Left kidney (tissue), 1 donor: ENCODE measurements at regions not wholly inside any gene's neighbourhood (a gene's known extent, or its start where the extent isn't known, plus 50 kb on each side); places are given as distances from the start of the nearest gene placed in this dataset.
"Not testable (repeated sequence)": the region's sequence is repeated elsewhere in the genome, so short reads cannot be mapped to it uniquely, and the experiment has no call there.

Experiments used
- DNase-seq: peaks from one replicate; pipeline ENCODE4 v3.0.0-alpha.2; 2013

GRCh38 chr5:159595561-159595960 is 265.3 kb upstream of the IL12B start:
- not testable (repeated sequence) for DNase-seq

- DNase-seq = no peak
Measured at GRCh38 chr5:159601216-159601615, 270.9 kb upstream of the IL12B start.

- DNase-seq = no peak
Measured at GRCh38 chr5:159602434-159602833, 272.1 kb upstream of the IL12B start.

- DNase-seq = no peak
Measured at GRCh38 chr5:159605585-159605984, 275.3 kb upstream of the IL12B start.

GRCh38 chr5:159609359-159609758 is 279.1 kb upstream of the IL12B start:
- no peak for DNase-seq

GRCh38 chr5:159610966-159611579 is 280.8 kb upstream of the IL12B start:
- no peak for DNase-seq

- DNase-seq = no peak
Measured at GRCh38 chr5:159616952-159617351, 286.7 kb upstream of the IL12B start.

GRCh38 chr5:159619826-159620225 is 289.5 kb upstream of the IL12B start:
- DNase-seq = no peak

GRCh38 chr5:159620853-159621540 is 290.7 kb upstream of the IL12B start:
- no peak for DNase-seq

- DNase-seq = no peak
Measured at GRCh38 chr5:159628703-159629102, 287.6 kb upstream of the ADRA1B start.

- DNase-seq = no peak
Measured at GRCh38 chr5:159629158-159629557, 287.1 kb upstream of the ADRA1B start.

- DNase-seq = no peak
Measured at GRCh38 chr5:159630545-159630944, 285.7 kb upstream of the ADRA1B start.

GRCh38 chr5:159631001-159631400 is 285.3 kb upstream of the ADRA1B start:
- DNase-seq = no peak

GRCh38 chr5:159632866-159633265 is 283.4 kb upstream of the ADRA1B start:
- peak; percentile 14 for DNase-seq

- no peak for DNase-seq
Measured at GRCh38 chr5:159638481-159638880, 277.8 kb upstream of the ADRA1B start.

- DNase-seq = no peak
Measured at GRCh38 chr5:159638954-159639559, 277.2 kb upstream of the ADRA1B start.

GRCh38 chr5:159639590-159639989 is 276.7 kb upstream of the ADRA1B start:
- no peak for DNase-seq

- no peak for DNase-seq
Measured at GRCh38 chr5:159640446-159640845, 275.8 kb upstream of the ADRA1B start.

- DNase-seq = no peak
Measured at GRCh38 chr5:159640921-159641320, 275.4 kb upstream of the ADRA1B start.

GRCh38 chr5:159641371-159642039 is 274.8 kb upstream of the ADRA1B start:
- no peak for DNase-seq

GRCh38 chr5:159642379-159642778 is 273.9 kb upstream of the ADRA1B start:
- DNase-seq = no peak

- DNase-seq = no peak
Measured at GRCh38 chr5:159644053-159644452, 272.2 kb upstream of the ADRA1B start.
